Adrenal gland (tissue), 5 donors: ENCODE measurements at regions not wholly inside any gene's neighbourhood (a gene's known extent, or its start where the extent isn't known, plus 50 kb on each side); places are given as distances from the start of the nearest gene placed in this dataset.

Experiments
- CTCF ChIP-seq, 6 experiments: fragments of 450-650 bp in 4 of 6; fragments of 200-600 bp in 2 of 6; sonication (generic) in 1 of 6; IDR thresholded peaks; 1 replicate in 5 of 6; 2 replicates in 1 of 6; pipeline versions ENCODE4 v1.5.1 to v1.8.0; 2016 to 2021; ENCODE audit warnings: antibody characterized with exemption in 6 of 6, mild to moderate bottlenecking in 2 of 6, moderate library complexity in 1 of 6
- POLR2A ChIP-seq, 2 donors: fragments of 450-650 bp; IDR thresholded peaks; one replicate each; pipeline ENCODE4 v1.6.1; 2017; ENCODE audit warnings: antibody characterized with exemption in 2 of 2, mild to moderate bottlenecking in 2 of 2, moderate library complexity in 1 of 2
- donor health status: DM: no; HTN: no; CAD: no.

- TF ChIP-seq CTCF (IDR thresholded peaks at IDR 0.05) (peak in 3 of 6 experiments; percentile 42 to 43 (median 43)), POLR2A (IDR thresholded peaks at IDR 0.05) (no peak)
These were observed 85.0 kb downstream of the SYNE3 start for GRCh38 chr14:95431199-95432143.
